ENCODE measurements at regions not wholly inside any gene's neighbourhood (a gene's known extent, or its start where the extent isn't known, plus 50 kb on each side); places are given as distances from the start of the nearest gene placed in this dataset.

- intact Hi-C loops (cut with DNase I), result no loop called here
- DNase-seq (ENCODE audit: missing footprints), result no peak
Observed at GRCh38 chr1:217921126-217921904, 290.2 kb downstream of the SPATA17 start.

GRCh38 chr1:217924924-217925323 is 293.8 kb downstream of the SPATA17 start:
- DNase-seq (ENCODE audit: missing footprints), result peak; percentile 62
- intact Hi-C loops (cut with DNase I), result no loop called here
- no peak for ATAC-seq

More at GRCh38 chr1:217921126-217921904, 290.2 kb downstream of the SPATA17 start:
- ATAC-seq, result no peak

- ATAC-seq, result no peak
- DNase-seq (ENCODE audit: missing footprints), result no peak
- intact Hi-C loops (cut with DNase I), result no loop called here
Observed at GRCh38 chr1:217929213-217929885, 298.2 kb downstream of the SPATA17 start.

- intact Hi-C loops (cut with DNase I), result no loop called here
- DNase-seq (ENCODE audit: missing footprints) (no peak), ATAC-seq (no peak)
Observed at GRCh38 chr1:217943361-217943760, 312.2 kb downstream of the SPATA17 start.

DNA sequence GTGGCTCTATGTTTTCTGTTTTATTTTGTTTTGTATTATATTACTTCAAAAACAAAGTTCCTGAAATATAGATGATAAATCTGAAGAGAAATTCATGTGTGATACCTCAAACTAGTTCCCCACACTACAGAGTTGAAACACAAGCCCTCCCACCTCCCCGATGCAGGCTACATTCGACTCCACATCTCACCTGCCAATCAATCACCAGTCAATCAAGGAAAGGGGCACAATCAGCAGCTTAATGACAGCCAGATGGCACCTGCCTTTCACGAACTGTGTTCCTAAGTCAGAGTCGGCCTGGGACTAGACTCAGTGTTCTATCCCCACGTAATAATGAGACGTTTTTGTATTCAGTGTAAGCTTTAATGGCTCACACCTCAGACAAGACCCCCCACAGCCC is 313.4 kb downstream of the SPATA17 start:
- ATAC-seq (no peak), DNase-seq (ENCODE audit: missing footprints) (no peak)
- intact Hi-C loops (cut with DNase I), result no loop called here

- ATAC-seq, result no peak
- intact Hi-C loops (cut with DNase I), result no loop called here
Observed at GRCh38 chr1:217946511-217946910, 315.4 kb downstream of the SPATA17 start.

DNA sequence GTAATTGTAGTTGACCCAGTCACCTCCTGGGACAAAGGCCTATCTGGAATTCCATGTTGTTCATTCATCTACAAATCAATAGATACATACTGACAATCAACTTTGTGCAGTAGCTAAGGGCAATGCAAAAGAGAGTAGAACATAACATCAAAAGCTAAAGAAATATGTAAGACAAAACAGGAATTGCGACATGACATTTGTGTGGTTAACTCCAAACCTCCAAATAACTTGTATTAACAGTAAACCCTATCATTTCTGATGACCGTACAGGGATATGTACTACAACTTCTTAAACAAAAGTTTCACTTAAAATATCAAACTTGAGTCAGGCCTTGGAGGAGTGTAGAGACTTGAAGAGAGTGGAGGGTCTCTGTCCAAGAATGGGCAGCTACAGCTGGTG is 317.6 kb downstream of the SPATA17 start:
- ATAC-seq (no peak), DNase-seq (ENCODE audit: missing footprints) (no peak)
- intact Hi-C loops (cut with DNase I), result no loop called here

More at GRCh38 chr1:217946511-217946910, 315.4 kb downstream of the SPATA17 start:
- no peak for DNase-seq (ENCODE audit: missing footprints)

DNA sequence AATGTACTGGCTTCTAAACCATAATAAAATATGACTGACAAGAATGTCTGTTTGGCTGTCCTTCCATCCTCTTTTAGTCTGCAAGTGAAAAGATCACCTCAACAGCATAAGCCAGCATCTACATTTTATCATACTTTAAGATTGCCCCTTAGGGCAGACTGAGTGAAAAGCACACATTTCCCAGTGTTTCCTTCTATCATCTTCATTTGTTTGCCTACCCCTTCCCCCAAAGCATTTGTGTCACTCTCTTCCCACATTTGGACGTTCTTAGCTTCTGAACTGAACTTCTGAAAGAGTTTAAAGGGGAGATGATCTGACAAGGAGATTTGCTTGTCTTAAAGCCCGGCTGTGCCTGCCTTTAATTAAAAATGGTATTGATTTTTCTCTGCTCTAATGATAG is 322.2 kb downstream of the SPATA17 start:
- ATAC-seq, result no peak
- DNase-seq (ENCODE audit: missing footprints), result no peak

DNA sequence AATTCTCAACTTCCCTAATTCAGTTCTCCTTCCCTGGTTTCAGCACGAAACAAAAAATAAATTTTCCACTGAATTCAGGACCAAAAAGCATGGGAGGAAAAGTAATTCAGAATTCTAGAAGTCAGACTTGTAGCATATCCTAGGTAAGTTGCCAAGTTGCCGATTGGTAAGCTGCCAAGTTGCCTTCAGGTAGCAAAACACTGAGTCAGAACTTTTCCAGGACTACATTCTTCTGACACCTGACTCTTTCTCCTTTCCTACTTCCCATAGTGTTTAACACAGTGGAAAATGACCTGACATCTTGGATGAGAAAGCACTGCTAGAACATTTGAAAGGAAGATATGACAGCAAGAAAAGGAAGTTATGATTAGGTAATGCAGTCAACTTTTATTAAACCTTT is 322.8 kb downstream of the SPATA17 start:
- intact Hi-C loops (cut with DNase I), result no loop called here
- ATAC-seq, result no peak
- no peak for DNase-seq (ENCODE audit: missing footprints)

More for the DNA sequence above, 322.2 kb downstream of the SPATA17 start:
- intact Hi-C loops (cut with DNase I), result no loop called here

DNA sequence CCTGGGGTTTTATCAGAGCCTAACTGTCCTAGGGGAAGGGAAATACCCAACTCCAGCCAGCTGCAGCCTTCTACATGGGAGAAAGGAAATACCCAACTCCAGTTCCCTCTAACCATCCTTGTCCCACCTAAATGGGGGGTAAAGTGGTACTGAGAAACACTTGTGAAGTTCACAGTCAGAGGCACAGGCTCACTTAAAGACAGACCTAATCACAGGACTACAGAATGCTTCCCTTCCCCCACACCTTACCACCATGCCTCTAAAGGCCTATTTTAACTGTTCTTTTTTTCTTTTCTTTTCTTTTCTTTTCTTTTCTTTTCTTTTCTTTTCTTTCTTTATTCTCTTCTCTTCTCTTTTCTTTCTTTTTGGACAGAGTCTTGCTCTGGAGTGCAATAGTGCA is 324.6 kb downstream of the SPATA17 start:
- DNase-seq (ENCODE audit: missing footprints), result no peak
- intact Hi-C loops (cut with DNase I), result no loop called here
- ATAC-seq, result no peak

GRCh38 chr1:217965156-217965786 is 319.8 kb upstream of the RRP15 start:
- DNase-seq (ENCODE audit: missing footprints) (peak; percentile 60), ATAC-seq (no peak)
- intact Hi-C loops (cut with DNase I), result no loop called here

GRCh38 chr1:217968085-217968484 is 317.0 kb upstream of the RRP15 start:
- DNase-seq (ENCODE audit: missing footprints) (no peak), ATAC-seq (no peak)
- intact Hi-C loops (cut with DNase I), result no loop called here

DNA sequence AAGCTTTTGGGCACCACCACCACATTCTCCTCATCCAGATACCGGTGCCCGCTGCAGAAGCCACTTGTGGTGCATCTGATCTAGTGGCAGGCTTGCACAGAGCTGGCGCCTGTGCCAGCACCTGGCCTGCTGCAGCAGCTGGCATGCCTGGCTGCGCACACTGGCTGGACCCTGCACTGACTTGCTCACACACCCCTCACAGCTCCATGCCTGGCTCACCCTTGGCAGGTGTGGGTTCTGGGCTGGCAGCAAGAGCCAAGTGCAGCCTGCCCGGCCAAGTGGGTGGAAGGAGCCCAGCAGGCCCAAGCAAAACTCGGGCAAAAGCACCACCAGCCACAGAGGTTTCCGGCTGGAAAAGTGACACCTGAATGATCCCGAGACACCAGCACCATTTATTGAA is 315.7 kb upstream of the RRP15 start:
- intact Hi-C loops (cut with DNase I), result no loop called here
- ATAC-seq (no peak), DNase-seq (ENCODE audit: missing footprints) (no peak)

- intact Hi-C loops (cut with DNase I), result no loop called here
- no peak for DNase-seq (ENCODE audit: missing footprints)
- no peak for ATAC-seq
Observed at GRCh38 chr1:217977943-217978342, 307.1 kb upstream of the RRP15 start.

DNA sequence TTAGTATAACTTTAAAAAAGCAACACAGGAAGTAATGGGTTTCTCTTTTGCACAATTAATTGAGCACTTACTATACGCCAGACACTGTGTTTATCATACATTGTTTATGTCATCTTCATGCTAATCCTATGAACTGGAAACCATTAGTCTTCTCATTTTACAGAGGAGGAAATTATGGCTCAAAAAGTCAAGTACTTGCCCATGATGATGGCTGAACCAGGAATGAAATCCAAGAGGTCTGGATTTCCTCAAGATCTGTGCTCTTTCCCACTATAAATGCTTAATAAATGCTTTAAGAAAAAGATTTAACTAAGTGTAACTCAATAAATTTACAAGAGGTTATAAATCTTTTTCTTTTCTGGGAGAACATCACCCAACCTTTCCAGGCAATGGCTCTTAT is 303.7 kb upstream of the RRP15 start:
- ATAC-seq, result no peak
- intact Hi-C loops (cut with DNase I), result no loop called here
- DNase-seq (ENCODE audit: missing footprints), result no peak

GRCh38 chr1:217982331-217983050 is 302.6 kb upstream of the RRP15 start:
- intact Hi-C loops (cut with DNase I), result no loop called here
- ATAC-seq (no peak), DNase-seq (ENCODE audit: missing footprints) (no peak)

DNA sequence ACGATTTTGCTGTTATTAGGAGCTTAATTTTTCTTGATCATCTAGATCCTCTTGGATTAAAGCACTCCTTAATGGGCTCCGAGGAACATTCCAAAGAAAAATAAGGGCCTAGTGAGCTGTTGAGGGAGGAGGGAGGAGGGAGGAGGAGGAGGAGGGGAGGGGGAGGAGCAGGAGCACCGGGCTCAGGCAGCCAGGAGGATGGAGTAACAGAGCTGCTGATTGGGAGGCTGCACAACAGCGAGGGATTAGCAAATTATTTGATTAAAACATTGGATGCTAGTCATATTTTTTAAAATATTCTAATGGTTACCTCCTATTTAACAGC is 302.1 kb upstream of the RRP15 start:
- DNase-seq (ENCODE audit: missing footprints) (no peak), ATAC-seq (no peak)
- intact Hi-C loops (cut with DNase I), result no loop called here

GRCh38 chr1:217985641-217986040 is 299.5 kb upstream of the RRP15 start:
- ATAC-seq, result no peak
- no peak for DNase-seq (ENCODE audit: missing footprints)
- intact Hi-C loops (cut with DNase I), result no loop called here

DNA sequence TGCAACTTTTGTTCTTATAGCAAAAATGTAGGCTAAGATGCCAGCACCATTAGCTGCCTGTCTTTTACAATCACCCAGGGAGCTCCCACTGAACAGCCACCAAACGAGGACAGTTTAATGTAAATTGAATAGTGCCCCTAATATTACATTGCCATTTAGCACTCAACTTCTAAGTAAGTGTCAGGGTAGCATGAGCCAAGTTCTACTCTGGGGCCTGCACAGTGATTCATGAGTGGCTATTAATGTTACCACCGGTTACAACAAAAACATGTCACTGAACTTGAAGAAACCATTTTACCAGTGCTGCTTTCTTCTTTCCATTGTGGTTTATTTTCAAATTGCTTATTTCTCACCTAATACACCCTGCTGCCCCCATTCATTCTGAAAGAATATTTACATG is 295.6 kb upstream of the RRP15 start:
- DNase-seq (ENCODE audit: missing footprints) (no peak), ATAC-seq (no peak)
- intact Hi-C loops (cut with DNase I), result no loop called here

DNA sequence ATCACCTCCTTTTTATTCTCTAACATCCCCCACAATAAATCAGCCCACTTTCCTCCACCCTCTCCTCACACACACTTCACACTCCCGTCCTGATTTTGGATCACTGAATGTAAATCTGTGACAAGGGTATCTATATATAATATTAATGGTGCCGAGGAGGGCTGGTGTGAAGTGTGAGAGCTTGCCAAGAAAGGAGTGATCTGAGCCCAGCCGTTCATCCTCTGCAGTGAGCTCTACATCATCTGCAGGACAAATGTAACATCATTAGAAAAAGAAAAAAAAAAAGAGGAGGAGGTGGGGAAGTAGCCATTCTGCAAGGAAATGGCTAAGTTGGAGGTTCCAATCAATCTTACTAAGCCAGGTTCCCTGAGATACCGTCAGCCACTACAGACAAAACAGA is 291.7 kb upstream of the RRP15 start:
- intact Hi-C loops (cut with DNase I), result no loop called here
- DNase-seq (ENCODE audit: missing footprints) (no peak), ATAC-seq (no peak)

Measured in Right ventricle myocardium inferior (tissue), 1 donor.